Stomach (tissue), 4 donors: ENCODE measurements at regions not wholly inside any gene's neighbourhood (a gene's known extent, or its start where the extent isn't known, plus 50 kb on each side); places are given as distances from the start of the nearest gene placed in this dataset.

Experiments
- CTCF ChIP-seq, 7 experiments: fragments of 450-650 bp in 4 of 7; fragments of 200-600 bp in 3 of 7; sonication (generic) in 3 of 7; IDR thresholded peaks; one replicate each; pipeline ENCODE4 v1.5.1; 2016 to 2019; ENCODE audit warnings: antibody characterized with exemption in 7 of 7, control low read depth in 2 of 7, mild to moderate bottlenecking in 1 of 7
- POLR2A ChIP-seq, 4 donors: fragments of 450-650 bp; IDR thresholded peaks; one replicate each; pipeline ENCODE4 v1.6.1; 2016; ENCODE audit warnings: antibody characterized with exemption in 4 of 4, control low read depth in 2 of 4, mild to moderate bottlenecking in 1 of 4, moderate library complexity in 1 of 4

GRCh38 chr3:153845311-153845710 lies 275.9 kb upstream of the ARHGEF26 start:
- TF ChIP-seq POLR2A (IDR thresholded peaks at IDR 0.05), result no peak
- TF ChIP-seq CTCF (IDR thresholded peaks at IDR 0.05), result no peak
